Mesenchymal stem cell (in vitro differentiated cells and primary cell): ENCODE measurements at regions not wholly inside any gene's neighbourhood (a gene's known extent, or its start where the extent isn't known, plus 50 kb on each side); places are given as distances from the start of the nearest gene placed in this dataset.
"Not testable (repeated sequence)": the region's sequence is repeated elsewhere in the genome, so short reads cannot be mapped to it uniquely, and the experiment has no call there.

Experiments
- DNase-seq: peaks from one replicate; pipeline ENCODE4 v3.0.0-alpha.2; 2013
- H2AFZ ChIP-seq: one replicate; pipeline ENCODE4 v1.6.1; 2013; ENCODE audit warnings: low read depth, mild to moderate bottlenecking, control low read depth, inconsistent platforms, low read length, moderate library complexity
- H2AK5ac ChIP-seq: 2 replicates; pipeline ENCODE4 v1.6.1; 2013; ENCODE audit warnings: low read length, moderate library complexity, mild to moderate bottlenecking, inconsistent platforms; ENCODE audit not compliant: severe bottlenecking
- H2BK120ac ChIP-seq: one replicate; pipeline ENCODE4 v1.6.1; 2013; ENCODE audit warnings: low read depth, mild to moderate bottlenecking, inconsistent platforms, low read length, moderate library complexity
- H2BK12ac ChIP-seq, 2 experiments: one replicate each; pipeline ENCODE4 v1.6.1; 2013; ENCODE audit warnings: inconsistent platforms in 2 of 2, low read length in 2 of 2, mild to moderate bottlenecking in 2 of 2, moderate library complexity in 2 of 2, control low read depth in 1 of 2
- H2BK15ac ChIP-seq: one replicate; pipeline ENCODE4 v1.6.1; 2013; ENCODE audit warnings: mild to moderate bottlenecking, low read depth, inconsistent platforms; ENCODE audit not compliant: poor library complexity, severe bottlenecking
- H2BK5ac ChIP-seq: 2 replicates; pipeline ENCODE4 v1.6.1; 2013; ENCODE audit warnings: low read depth, mild to moderate bottlenecking, low read length, control low read depth, inconsistent platforms; ENCODE audit not compliant: poor library complexity, severe bottlenecking
- H3K14ac ChIP-seq, 2 experiments: one replicate each; pipeline ENCODE4 v1.6.1; 2013; ENCODE audit warnings: inconsistent platforms in 2 of 2, low read length in 2 of 2, control low read depth in 1 of 2, mild to moderate bottlenecking in 1 of 2, moderate library complexity in 1 of 2
- H3K18ac ChIP-seq, 2 experiments: one replicate each; pipeline ENCODE4 v1.6.1; 2013; ENCODE audit warnings: inconsistent platforms in 2 of 2, low read length in 2 of 2, control low read depth in 1 of 2, low read depth in 1 of 2, mild to moderate bottlenecking in 1 of 2
- H3K23ac ChIP-seq, 2 experiments: one replicate each; pipeline ENCODE4 v1.6.1; 2013; ENCODE audit warnings: inconsistent platforms in 2 of 2, low read length in 2 of 2, mild to moderate bottlenecking in 2 of 2, moderate library complexity in 2 of 2, control low read depth in 1 of 2
- H3K27ac ChIP-seq: 2 replicates; pipeline ENCODE4 v1.5.1; 2013; ENCODE audit warnings: mild to moderate bottlenecking, moderate library complexity, low read length, control low read depth, inconsistent platforms; ENCODE audit not compliant: poor library complexity, severe bottlenecking
- H3K27me3 ChIP-seq, 2 experiments: 2 replicates each; pipeline versions ENCODE4 v1.6.1 to v1.7.0; 2013; ENCODE audit warnings: low read length in 2 of 2, mild to moderate bottlenecking in 2 of 2, moderate library complexity in 2 of 2, control low read depth in 1 of 2, inconsistent platforms in 1 of 2; ENCODE audit not compliant: control insufficient read depth in 1 of 2, insufficient read depth in 1 of 2
- H3K36me3 ChIP-seq, 2 experiments: 2 replicates each; pipeline versions ENCODE4 v1.6.1 to v1.7.0; 2013; ENCODE audit warnings: low read length in 2 of 2, control low read depth in 1 of 2, inconsistent platforms in 1 of 2, low read depth in 1 of 2, mild to moderate bottlenecking in 1 of 2; ENCODE audit not compliant: insufficient read depth in 2 of 2, control insufficient read depth in 1 of 2
- H3K4ac ChIP-seq, 2 experiments: one replicate each; pipeline ENCODE4 v1.6.1; 2013; ENCODE audit warnings: inconsistent platforms in 2 of 2, low read length in 2 of 2, mild to moderate bottlenecking in 2 of 2, moderate library complexity in 2 of 2, control low read depth in 1 of 2, low read depth in 1 of 2
- H3K4me1 ChIP-seq: 2 replicates; pipeline ENCODE4 v1.6.1; 2013; ENCODE audit warnings: low read depth, low read length, control low read depth; ENCODE audit not compliant: control insufficient read depth, insufficient read depth
- H3K4me2 ChIP-seq: 2 replicates; pipeline ENCODE4 v1.6.1; 2013; ENCODE audit warnings: low read length, mild to moderate bottlenecking, inconsistent platforms; ENCODE audit not compliant: poor library complexity, severe bottlenecking
- H3K4me3 ChIP-seq, 2 experiments: 2 replicates each; pipeline versions ENCODE4 v1.5.1 to v1.7.0; 2013; ENCODE audit warnings: low read length in 2 of 2, mild to moderate bottlenecking in 2 of 2, control low read depth in 1 of 2, low read depth in 1 of 2; ENCODE audit not compliant: insufficient read depth in 1 of 2
- H3K79me1 ChIP-seq: replicated peaks from 2 replicates; pipeline ENCODE4 v1.6.1; 2013; ENCODE audit warnings: mild to moderate bottlenecking, control low read depth, low read length, inconsistent platforms; ENCODE audit not compliant: poor library complexity, severe bottlenecking
- H3K9ac ChIP-seq: 2 replicates; pipeline ENCODE4 v1.7.0; 2013; ENCODE audit warnings: mild to moderate bottlenecking, low read length, moderate library complexity
- H3K9me3 ChIP-seq: 2 replicates; pipeline ENCODE4 v1.7.0; 2013; ENCODE audit warnings: mild to moderate bottlenecking, low read length; ENCODE audit not compliant: control insufficient read depth
- H4K8ac ChIP-seq: one replicate; pipeline ENCODE4 v1.6.1; 2013; ENCODE audit warnings: inconsistent platforms, mild to moderate bottlenecking, low read length, moderate library complexity
- H4K91ac ChIP-seq: one replicate; pipeline ENCODE4 v1.6.1; 2013; ENCODE audit warnings: mild to moderate bottlenecking, low read length, inconsistent platforms
- WGBS: methylation state at CpG from one replicate; pipeline ENCODE4 v1.1.7; 2013; ENCODE audit warnings: mixed read lengths; 5-methylcytosine and 5-hydroxymethylcytosine counted together

- DNase-seq, H3K9ac ChIP-seq, H3K27me3 ChIP-seq, H3K36me3 ChIP-seq, H4K91ac ChIP-seq, H2AK5ac ChIP-seq, H3K9me3 ChIP-seq, H3K4ac ChIP-seq, H3K4me3 ChIP-seq, H2BK5ac ChIP-seq, H3K14ac ChIP-seq, H2BK12ac ChIP-seq, H3K79me1 ChIP-seq, H3K4me1 ChIP-seq, H2BK120ac ChIP-seq, H2AFZ ChIP-seq, H3K27ac ChIP-seq, H3K23ac ChIP-seq, H4K8ac ChIP-seq, H3K18ac ChIP-seq, H2BK15ac ChIP-seq, H3K4me2 ChIP-seq: not testable (repeated sequence)
- WGBS, result 97% methylated on average over 14 of the region's 44 CpGs
Measured at GRCh38 chr21:9705016-9705415, 816.4 kb upstream of the TPTE start.

GRCh38 chr21:9705455-9705854, 815.9 kb upstream of the TPTE start:
- not testable (repeated sequence) for H3K79me1 ChIP-seq, H3K27ac ChIP-seq, H4K91ac ChIP-seq, H3K4me3 ChIP-seq, H3K4ac ChIP-seq, H2BK5ac ChIP-seq, H2BK12ac ChIP-seq, H3K23ac ChIP-seq, H3K36me3 ChIP-seq, H3K27me3 ChIP-seq, H3K4me2 ChIP-seq, H3K9me3 ChIP-seq, H2AFZ ChIP-seq, H2BK15ac ChIP-seq, H3K9ac ChIP-seq, H3K14ac ChIP-seq, H3K18ac ChIP-seq, H4K8ac ChIP-seq, H3K4me1 ChIP-seq, DNase-seq, H2AK5ac ChIP-seq, H2BK120ac ChIP-seq
- 87% methylated on average over 13 of the region's 63 CpGs for WGBS

DNA sequence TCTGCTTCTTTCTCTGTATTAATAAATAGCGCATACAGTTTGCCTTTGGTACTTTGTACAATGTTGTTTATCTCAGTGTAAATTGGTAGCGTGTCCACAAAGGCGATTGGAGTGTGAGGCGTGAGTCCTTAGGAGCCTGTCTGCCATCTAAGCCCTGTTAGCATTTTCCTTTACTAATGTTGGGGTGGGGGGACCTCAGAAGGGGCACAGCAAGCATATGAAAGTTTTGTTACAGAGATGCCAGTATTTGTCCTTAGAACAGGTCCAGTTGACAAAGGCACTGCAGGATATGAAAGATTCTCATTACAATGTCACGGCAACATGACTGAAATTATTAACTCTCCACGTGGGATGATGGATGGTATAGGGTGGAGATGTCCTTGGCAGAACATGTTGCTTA, 796.8 kb upstream of the TPTE start:
- not testable (repeated sequence) for H2AK5ac ChIP-seq, H3K23ac ChIP-seq, H3K4me2 ChIP-seq, H2BK120ac ChIP-seq, H3K9ac ChIP-seq, H2AFZ ChIP-seq, H3K4me1 ChIP-seq, H3K79me1 ChIP-seq, H3K4me3 ChIP-seq, H3K27me3 ChIP-seq, H2BK15ac ChIP-seq, H4K8ac ChIP-seq, H4K91ac ChIP-seq, H3K4ac ChIP-seq, H3K36me3 ChIP-seq, H2BK12ac ChIP-seq, DNase-seq, H2BK5ac ChIP-seq, H3K18ac ChIP-seq, H3K14ac ChIP-seq, H3K27ac ChIP-seq
- 65% methylated on average over 2 of the region's 6 CpGs for WGBS
- H3K9me3 ChIP-seq, result peaks cover 27% of the 10 kb centered on the region

DNA sequence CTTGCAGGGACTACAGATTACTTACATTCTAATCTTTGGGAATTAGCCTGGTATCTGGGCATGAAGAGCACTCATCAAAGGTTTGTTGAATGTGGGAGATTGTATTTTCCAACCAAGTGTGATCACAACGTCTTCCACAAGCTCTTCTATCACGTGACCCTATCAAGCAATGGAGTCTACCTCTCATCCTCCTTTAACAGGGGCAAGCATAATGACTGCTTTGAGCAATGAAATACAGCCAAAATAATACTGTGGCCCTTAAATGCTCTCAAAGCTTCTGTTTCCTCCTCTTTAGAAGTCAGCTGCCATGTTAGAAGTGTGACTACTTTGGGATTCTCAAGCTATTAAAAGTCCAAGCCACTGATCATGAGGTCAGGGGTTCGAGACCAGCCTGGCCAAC, 794.2 kb upstream of the TPTE start:
- peaks cover 28% of the 10 kb centered on the region for H3K9me3 ChIP-seq
- H3K23ac ChIP-seq, H2BK15ac ChIP-seq, H3K36me3 ChIP-seq, H2AFZ ChIP-seq, H3K9ac ChIP-seq, H3K79me1 ChIP-seq, DNase-seq, H3K27ac ChIP-seq, H2AK5ac ChIP-seq, H3K18ac ChIP-seq, H3K4me2 ChIP-seq, H2BK12ac ChIP-seq, H3K4me3 ChIP-seq, H4K8ac ChIP-seq, H3K14ac ChIP-seq, H3K4me1 ChIP-seq, H4K91ac ChIP-seq, H3K27me3 ChIP-seq, H2BK120ac ChIP-seq, H3K4ac ChIP-seq, H2BK5ac ChIP-seq: not testable (repeated sequence)
- 23% methylated on average over 3 of the region's 3 CpGs for WGBS
